ENCODE measurements at regions not wholly inside any gene's neighbourhood (a gene's known extent, or its start where the extent isn't known, plus 50 kb on each side); places are given as distances from the start of the nearest gene placed in this dataset.
A peak's percentile ranks its signal among the peaks of the same experiment; 100 is the strongest.

- no peak for TF ChIP-seq CTCF (IDR thresholded peaks at IDR 0.05; ENCODE audit: poor library complexity, severe bottlenecking)
These were observed 626.7 kb upstream of the ADAMTS16 start for GRCh38 chr5:4513381-4513780.

GRCh38 chr5:4514067-4514648 is 626.0 kb upstream of the ADAMTS16 start:
- Histone ChIP-seq H3K4me3 (ENCODE audit: severe bottlenecking) (no peak overlapping the region), H3K27ac (ENCODE audit: poor library complexity, severe bottlenecking) (no peak overlapping the region), H3K27me3 (ENCODE audit: insufficient read depth, poor library complexity, severe bottlenecking) (peaks cover 4% of the 10 kb centered on the region), H3K9me3 (ENCODE audit: severe bottlenecking) (no peaks in the 10 kb centered on the region), H3K4me1 (ENCODE audit: insufficient read depth, poor library complexity, severe bottlenecking) (peaks cover 8% of the 10 kb centered on the region), H3K36me3 (ENCODE audit: low read depth) (no peaks in the 10 kb centered on the region)
- DNase-seq (ENCODE audit: low spot score) (no peak), ATAC-seq (ENCODE audit: low read depth) (peak; percentile 44; the same call in 2 of the 3 replicates)
- no peak for TF ChIP-seq CTCF (IDR thresholded peaks at IDR 0.05; ENCODE audit: poor library complexity, severe bottlenecking)

More at GRCh38 chr5:4513381-4513780, 626.7 kb upstream of the ADAMTS16 start:
- no peak overlapping the region for H3K4me3 ChIP-seq (ENCODE audit: severe bottlenecking)
- no peaks in the 10 kb centered on the region for H3K36me3 ChIP-seq (ENCODE audit: low read depth)
- H3K27ac ChIP-seq (ENCODE audit: poor library complexity, severe bottlenecking) = no peak overlapping the region
- H3K4me1 ChIP-seq (ENCODE audit: insufficient read depth, poor library complexity, severe bottlenecking) = peaks cover 8% of the 10 kb centered on the region
- DNase-seq (ENCODE audit: low spot score) (no peak), ATAC-seq (ENCODE audit: low read depth) (peak; percentile 37; the same call in 2 of the 3 replicates)
- H3K9me3 ChIP-seq (ENCODE audit: severe bottlenecking) = peaks cover 3% of the 10 kb centered on the region
- peaks cover 4% of the 10 kb centered on the region for H3K27me3 ChIP-seq (ENCODE audit: insufficient read depth, poor library complexity, severe bottlenecking)

GRCh38 chr5:4518903-4519672 is 621.0 kb upstream of the ADAMTS16 start:
- H3K4me3 ChIP-seq (ENCODE audit: severe bottlenecking) = no peak overlapping the region
- DNase-seq (ENCODE audit: low spot score) (no peak), ATAC-seq (ENCODE audit: low read depth) (no peak)
- peaks cover under 1% of the 10 kb centered on the region for H3K4me1 ChIP-seq (ENCODE audit: insufficient read depth, poor library complexity, severe bottlenecking)
- peaks cover 4% of the 10 kb centered on the region for H3K27me3 ChIP-seq (ENCODE audit: insufficient read depth, poor library complexity, severe bottlenecking)
- no peaks in the 10 kb centered on the region for H3K36me3 ChIP-seq (ENCODE audit: low read depth)
- no peak overlapping the region for H3K27ac ChIP-seq (ENCODE audit: poor library complexity, severe bottlenecking)
- no peaks in the 10 kb centered on the region for H3K9me3 ChIP-seq (ENCODE audit: severe bottlenecking)
- TF ChIP-seq CTCF (IDR thresholded peaks at IDR 0.05; ENCODE audit: poor library complexity, severe bottlenecking) = no peak

- Histone ChIP-seq H3K27me3 (ENCODE audit: insufficient read depth, poor library complexity, severe bottlenecking) (peaks cover 4% of the 10 kb centered on the region), H3K27ac (ENCODE audit: poor library complexity, severe bottlenecking) (no peak overlapping the region)
These were observed 619.6 kb upstream of the ADAMTS16 start for GRCh38 chr5:4520559-4520958.

More at GRCh38 chr5:4520559-4520958, 619.6 kb upstream of the ADAMTS16 start:
- H3K36me3 ChIP-seq (ENCODE audit: low read depth) = no peaks in the 10 kb centered on the region
- DNase-seq (ENCODE audit: low spot score) = no peak
- ATAC-seq (ENCODE audit: low read depth) = no peak
- no peak overlapping the region for H3K4me3 ChIP-seq (ENCODE audit: severe bottlenecking)
- no peaks in the 10 kb centered on the region for H3K4me1 ChIP-seq (ENCODE audit: insufficient read depth, poor library complexity, severe bottlenecking)
- peaks cover 3% of the 10 kb centered on the region for H3K9me3 ChIP-seq (ENCODE audit: severe bottlenecking)
- TF ChIP-seq CTCF (IDR thresholded peaks at IDR 0.05; ENCODE audit: poor library complexity, severe bottlenecking) = peak; percentile 32
